HEK293 (cell line): ENCODE measurements at regions not wholly inside any gene's neighbourhood (a gene's known extent, or its start where the extent isn't known, plus 50 kb on each side); places are given as distances from the start of the nearest gene placed in this dataset.

ENCODE experiments used
- BCL11A ChIP-seq: fragments of 450-650 bp; formaldehyde crosslinking; IDR thresholded peaks from 2 replicates; pipeline ENCODE4 v1.5.1; 2016; ENCODE audit warnings: low read depth, missing biosample characterization, missing genetic modification characterization
- CTCF ChIP-seq: fragments of 450-650 bp; formaldehyde crosslinking; IDR thresholded peaks from 2 replicates; pipeline ENCODE4 v1.5.1; 2016; ENCODE audit warnings: missing biosample characterization, missing genetic modification characterization
- SP2 ChIP-seq: fragments of 450-650 bp; formaldehyde crosslinking; IDR thresholded peaks from 2 replicates; pipeline ENCODE4 v1.5.1; 2016; ENCODE audit warnings: missing biosample characterization, missing genetic modification characterization
- ZNF274 ChIP-seq, 2 experiments: fragments of 200-500 bp in 1 of 2; fragments of 450-650 bp in 1 of 2; sonication (Bioruptor generic) in 1 of 2; formaldehyde crosslinking in 1 of 2; IDR thresholded peaks; 2 replicates each; pipeline versions ENCODE4 v1.5.1 to v1.6.1; 2014 to 2016; ENCODE audit warnings: borderline replicate concordance in 1 of 2, inconsistent platforms in 1 of 2, low read length in 1 of 2, missing biosample characterization in 1 of 2, missing genetic modification characterization in 1 of 2
- ZNF639 ChIP-seq: fragments of 450-650 bp; formaldehyde crosslinking; IDR thresholded peaks from 2 replicates; pipeline ENCODE4 v1.5.1; 2016; ENCODE audit warnings: missing biosample characterization, missing genetic modification characterization
- TF ChIP-seq, protein P1 (sequence below): fragments of 450-650 bp; formaldehyde crosslinking; IDR thresholded peaks from 2 replicates; pipeline ENCODE4 v1.5.1; 2016; ENCODE audit warnings: missing biosample characterization, missing genetic modification characterization

GRCh38 chr3:182698078-182698477 is 95.2 kb upstream of the ATP11B start:
- TF ChIP-seq SP2 = no peak
- TF ChIP-seq BCL11A (tag by site-specific recombination) = no peak
- TF ChIP-seq, protein P1, sequence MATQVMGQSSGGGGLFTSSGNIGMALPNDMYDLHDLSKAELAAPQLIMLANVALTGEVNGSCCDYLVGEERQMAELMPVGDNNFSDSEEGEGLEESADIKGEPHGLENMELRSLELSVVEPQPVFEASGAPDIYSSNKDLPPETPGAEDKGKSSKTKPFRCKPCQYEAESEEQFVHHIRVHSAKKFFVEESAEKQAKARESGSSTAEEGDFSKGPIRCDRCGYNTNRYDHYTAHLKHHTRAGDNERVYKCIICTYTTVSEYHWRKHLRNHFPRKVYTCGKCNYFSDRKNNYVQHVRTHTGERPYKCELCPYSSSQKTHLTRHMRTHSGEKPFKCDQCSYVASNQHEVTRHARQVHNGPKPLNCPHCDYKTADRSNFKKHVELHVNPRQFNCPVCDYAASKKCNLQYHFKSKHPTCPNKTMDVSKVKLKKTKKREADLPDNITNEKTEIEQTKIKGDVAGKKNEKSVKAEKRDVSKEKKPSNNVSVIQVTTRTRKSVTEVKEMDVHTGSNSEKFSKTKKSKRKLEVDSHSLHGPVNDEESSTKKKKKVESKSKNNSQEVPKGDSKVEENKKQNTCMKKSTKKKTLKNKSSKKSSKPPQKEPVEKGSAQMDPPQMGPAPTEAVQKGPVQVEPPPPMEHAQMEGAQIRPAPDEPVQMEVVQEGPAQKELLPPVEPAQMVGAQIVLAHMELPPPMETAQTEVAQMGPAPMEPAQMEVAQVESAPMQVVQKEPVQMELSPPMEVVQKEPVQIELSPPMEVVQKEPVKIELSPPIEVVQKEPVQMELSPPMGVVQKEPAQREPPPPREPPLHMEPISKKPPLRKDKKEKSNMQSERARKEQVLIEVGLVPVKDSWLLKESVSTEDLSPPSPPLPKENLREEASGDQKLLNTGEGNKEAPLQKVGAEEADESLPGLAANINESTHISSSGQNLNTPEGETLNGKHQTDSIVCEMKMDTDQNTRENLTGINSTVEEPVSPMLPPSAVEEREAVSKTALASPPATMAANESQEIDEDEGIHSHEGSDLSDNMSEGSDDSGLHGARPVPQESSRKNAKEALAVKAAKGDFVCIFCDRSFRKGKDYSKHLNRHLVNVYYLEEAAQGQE (tag by site-specific recombination) = no peak
- TF ChIP-seq ZNF639 (tag by site-specific recombination) = no peak
- no peak for TF ChIP-seq CTCF (tag by site-specific recombination)
- no peak for TF ChIP-seq ZNF274 (IDR thresholded peaks at IDR 0.05; ENCODE audit: low read length)
- TF ChIP-seq ZNF274 (tag by site-specific recombination; IDR thresholded peaks at IDR 0.05; ENCODE audit: borderline replicate concordance) = no peak
